HEK293 (cell line): ENCODE measurements at regions not wholly inside any gene's neighbourhood (a gene's known extent, or its start where the extent isn't known, plus 50 kb on each side); places are given as distances from the start of the nearest gene placed in this dataset.

Experiments
- CTCF ChIA-PET: fragments of 350-600 bp; formaldehyde crosslinking; extraction: SDS; loops from one replicate; lab custom pipeline; 2021; ENCODE audit warnings: antibody characterized with exemption; lab: Yijun Ruan, JAX
- POLR2A ChIA-PET: fragments of 300-600 bp; formaldehyde crosslinking; extraction: SDS; loops from one replicate; lab custom pipeline; 2020; ENCODE audit warnings: antibody characterized with exemption, inconsistent platforms; lab: Yijun Ruan, JAX
- H3K27ac ChIP-seq: fragments of 200-500 bp; sonication (Bioruptor generic); 2 replicates; pipeline ENCODE4 v1.5.1; 2014; ENCODE audit warnings: low read depth, low read length, control low read depth, inconsistent platforms; ENCODE audit errors: extremely low read depth
- H3K36me3 ChIP-seq, 2 experiments: fragments of 200-500 bp in 1 of 2; sonication (Bioruptor generic) in 1 of 2; 1 replicate in 1 of 2; 2 replicates in 1 of 2; pipeline ENCODE4 v1.5.1; 2014 to 2017; ENCODE audit warnings: inconsistent platforms in 2 of 2, low read length in 2 of 2; ENCODE audit not compliant: control insufficient read depth in 2 of 2, insufficient read depth in 1 of 2
- H3K4me1 ChIP-seq: fragments of 200-500 bp; sonication (Bioruptor generic); 2 replicates; pipeline ENCODE4 v1.5.1; 2014; ENCODE audit warnings: mild to moderate bottlenecking, low read length, inconsistent platforms; ENCODE audit not compliant: control insufficient read depth, insufficient read depth
- H3K4me3 ChIP-seq: 2 replicates; pipeline ENCODE4 v1.5.1; 2011; ENCODE audit warnings: low read depth, mild to moderate bottlenecking, control low read depth, low read length, moderate library complexity
- H3K9me3 ChIP-seq: fragments of 200-500 bp; sonication (Bioruptor generic); 2 replicates; pipeline ENCODE4 v1.5.1; 2014; ENCODE audit warnings: low read depth, low read length, inconsistent platforms; ENCODE audit not compliant: control insufficient read depth, insufficient read depth
- BCL11A ChIP-seq: fragments of 450-650 bp; formaldehyde crosslinking; IDR thresholded peaks from 2 replicates; pipeline ENCODE4 v1.5.1; 2016; ENCODE audit warnings: low read depth, missing biosample characterization, missing genetic modification characterization
- HOXA7 ChIP-seq: sonication (generic); formaldehyde crosslinking; IDR thresholded peaks from 2 replicates; pipeline ENCODE4 v1.8.1; 2022; ENCODE audit warnings: missing genetic modification reagents, borderline replicate concordance
- KLF1 ChIP-seq: fragments of 450-650 bp; formaldehyde crosslinking; IDR thresholded peaks from 2 replicates; pipeline ENCODE4 v1.5.1; 2016; ENCODE audit warnings: missing biosample characterization, missing genetic modification characterization
- ZFHX2 ChIP-seq: fragments of 450-650 bp; formaldehyde crosslinking; conservative IDR thresholded peaks from 2 replicates; pipeline ENCODE4 v1.5.1; 2016; ENCODE audit warnings: missing biosample characterization, missing genetic modification characterization
- ZNF112 ChIP-seq: fragments of 450-650 bp; formaldehyde crosslinking; IDR thresholded peaks from 2 replicates; pipeline ENCODE4 v1.5.0; 2017; ENCODE audit warnings: missing biosample characterization, missing genetic modification characterization
- ZNF416 ChIP-seq: fragments of 450-650 bp; formaldehyde crosslinking; IDR thresholded peaks from 2 replicates; pipeline ENCODE4 v1.5.1; 2016; ENCODE audit warnings: missing biosample characterization, missing genetic modification characterization
- ZNF423 ChIP-seq: fragments of 450-650 bp; formaldehyde crosslinking; IDR thresholded peaks from 2 replicates; pipeline ENCODE4 v1.5.1; 2016; ENCODE audit warnings: missing biosample characterization, missing genetic modification characterization
- ZNF596 ChIP-seq: fragments of 450-650 bp; IDR thresholded peaks from 2 replicates; pipeline ENCODE4 v1.5.0; 2018; ENCODE audit warnings: missing biosample characterization, mild to moderate bottlenecking, missing genetic modification characterization, moderate library complexity
- ZNF621 ChIP-seq: fragments of 450-650 bp; formaldehyde crosslinking; IDR thresholded peaks from 2 replicates; pipeline ENCODE4 v1.5.1; 2017; ENCODE audit warnings: missing biosample characterization, missing genetic modification characterization
- ZNF624 ChIP-seq: fragments of 450-650 bp; formaldehyde crosslinking; IDR thresholded peaks from 2 replicates; pipeline ENCODE4 v1.5.1; 2017; ENCODE audit warnings: missing biosample characterization, missing genetic modification characterization
- ZNF670 ChIP-seq: fragments of 450-650 bp; formaldehyde crosslinking; IDR thresholded peaks from 2 replicates; pipeline ENCODE4 v1.5.1; 2016; ENCODE audit warnings: missing biosample characterization, missing genetic modification characterization, low read depth
- ZNF768 ChIP-seq: fragments of 450-650 bp; formaldehyde crosslinking; IDR thresholded peaks from 2 replicates; pipeline ENCODE4 v1.5.1; 2018; ENCODE audit warnings: missing biosample characterization, mild to moderate bottlenecking, missing genetic modification characterization
- ZNF837 ChIP-seq: fragments of 450-650 bp; formaldehyde crosslinking; IDR thresholded peaks from 2 replicates; pipeline ENCODE4 v1.5.1; 2016; ENCODE audit warnings: missing biosample characterization, missing genetic modification characterization
- TF ChIP-seq, protein P1 (sequence below): fragments of 450-650 bp; formaldehyde crosslinking; IDR thresholded peaks from 2 replicates; pipeline ENCODE4 v1.5.1; 2016; ENCODE audit warnings: missing biosample characterization, missing genetic modification characterization
- TF ChIP-seq, protein P2 (sequence below): fragments of 450-650 bp; formaldehyde crosslinking; IDR thresholded peaks from 2 replicates; pipeline ENCODE4 v1.5.1; 2016; ENCODE audit warnings: missing biosample characterization, missing genetic modification characterization

DNA sequence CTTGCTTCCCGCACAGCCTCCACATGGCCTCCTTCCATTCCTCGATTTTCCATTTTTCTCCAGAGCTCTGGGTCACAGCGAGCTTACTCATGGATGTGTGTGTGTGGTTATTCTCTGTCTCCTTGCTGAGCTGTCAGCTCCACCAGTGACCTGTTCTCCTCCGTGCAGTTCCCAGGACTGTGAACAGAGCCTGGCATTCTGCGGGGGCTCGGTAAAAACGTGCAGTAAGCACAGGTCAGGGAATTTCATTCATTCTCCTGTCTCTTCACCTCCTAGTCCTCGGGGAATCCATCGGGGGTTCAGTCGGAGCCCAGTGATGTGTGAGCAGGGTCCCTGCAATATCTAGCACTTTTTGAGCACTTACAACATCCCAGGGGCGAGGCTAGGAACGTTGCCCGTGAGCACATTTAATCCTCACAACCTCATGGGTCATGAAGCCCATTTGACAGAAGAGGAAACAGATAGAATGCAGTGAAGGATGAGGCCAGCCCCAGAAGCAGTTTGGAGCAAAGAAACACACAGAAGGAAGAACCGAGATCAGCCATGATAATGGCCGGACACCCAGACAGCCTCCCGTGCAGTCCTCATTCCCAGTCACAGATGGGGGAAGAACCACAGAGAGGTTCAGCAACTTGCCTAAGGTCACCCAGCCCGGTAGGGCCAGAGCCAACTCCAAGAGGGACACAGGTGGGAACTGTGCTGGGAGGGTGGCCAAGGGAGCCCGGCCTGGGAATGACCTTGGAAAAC lies 183.2 kb upstream of the GSE1 start:
- Histone ChIP-seq H3K36me3 (no peaks in the 10 kb centered on the region), H3K27ac (no peak overlapping the region), H3K9me3 (no peaks in the 10 kb centered on the region), H3K4me1 (no peaks in the 10 kb centered on the region), H3K4me3 (no peak overlapping the region)
- POLR2A ChIA-PET: no interaction called here
- no peak for TF ChIP-seq BCL11A (tag by site-specific recombination)
- peak; percentile 62; the same call in 1 of the 2 replicates for TF ChIP-seq ZNF768 (tag by site-specific recombination)
- TF ChIP-seq, all 188 proteins: peak for 1
- CTCF ChIA-PET: interaction anchor here (0.7 to 2.0 kb wide), 4 partner anchors 8 to 187 kb away, joined by 3 to 4 read pairs (median 4); no protein-coding TSS in a partner anchor

DNA sequence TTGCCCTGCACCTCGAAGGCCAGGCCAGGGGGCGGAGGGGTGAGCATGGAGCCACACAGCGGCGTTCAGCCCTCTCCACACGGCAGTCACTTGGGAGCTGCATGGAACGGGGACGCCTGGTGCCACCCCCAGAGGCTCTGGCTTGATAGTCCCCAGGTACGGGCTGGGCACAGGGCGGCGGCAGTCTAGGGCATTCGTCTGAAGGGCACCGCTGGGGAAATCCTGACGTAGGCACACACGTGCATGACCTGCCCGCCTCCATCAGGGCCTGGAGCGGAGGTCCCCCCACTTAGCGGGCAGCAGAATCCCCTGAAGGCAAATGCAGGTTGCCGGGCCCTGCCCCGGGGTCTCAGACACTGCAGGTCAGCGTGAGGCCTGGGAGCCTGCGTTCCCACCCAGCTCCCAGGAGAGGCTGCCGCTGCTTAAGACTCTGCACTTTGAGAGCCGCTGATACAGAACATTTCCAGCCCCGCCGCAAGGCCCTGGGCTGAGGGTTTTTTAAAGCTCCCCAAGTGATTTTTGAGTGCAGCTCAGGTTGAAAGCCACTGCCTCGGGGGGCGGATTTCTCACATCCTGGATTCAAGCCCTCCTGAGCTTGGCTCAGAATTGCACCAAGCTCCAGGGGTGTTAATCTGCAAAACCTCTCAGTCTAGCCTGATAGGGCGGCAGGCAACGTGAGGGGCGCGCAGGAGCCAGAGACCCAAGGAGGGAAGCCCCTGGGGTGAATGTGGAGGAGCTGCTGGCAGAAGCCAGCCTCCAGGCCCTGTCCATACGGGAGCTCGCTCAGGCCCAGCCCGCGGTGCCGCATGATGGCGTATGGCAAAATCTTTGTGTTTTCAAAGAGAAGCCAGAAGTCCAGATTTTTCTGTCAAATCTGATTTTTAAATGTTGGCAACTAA lies 182.3 kb upstream of the GSE1 start:
- Histone ChIP-seq H3K4me1 (no peaks in the 10 kb centered on the region), H3K4me3 (no peak overlapping the region), H3K36me3 (no peaks in the 10 kb centered on the region), H3K9me3 (no peaks in the 10 kb centered on the region), H3K27ac (no peak overlapping the region)
- TF ChIP-seq KLF1 (tag by site-specific recombination): no peak
- TF ChIP-seq, protein P1, sequence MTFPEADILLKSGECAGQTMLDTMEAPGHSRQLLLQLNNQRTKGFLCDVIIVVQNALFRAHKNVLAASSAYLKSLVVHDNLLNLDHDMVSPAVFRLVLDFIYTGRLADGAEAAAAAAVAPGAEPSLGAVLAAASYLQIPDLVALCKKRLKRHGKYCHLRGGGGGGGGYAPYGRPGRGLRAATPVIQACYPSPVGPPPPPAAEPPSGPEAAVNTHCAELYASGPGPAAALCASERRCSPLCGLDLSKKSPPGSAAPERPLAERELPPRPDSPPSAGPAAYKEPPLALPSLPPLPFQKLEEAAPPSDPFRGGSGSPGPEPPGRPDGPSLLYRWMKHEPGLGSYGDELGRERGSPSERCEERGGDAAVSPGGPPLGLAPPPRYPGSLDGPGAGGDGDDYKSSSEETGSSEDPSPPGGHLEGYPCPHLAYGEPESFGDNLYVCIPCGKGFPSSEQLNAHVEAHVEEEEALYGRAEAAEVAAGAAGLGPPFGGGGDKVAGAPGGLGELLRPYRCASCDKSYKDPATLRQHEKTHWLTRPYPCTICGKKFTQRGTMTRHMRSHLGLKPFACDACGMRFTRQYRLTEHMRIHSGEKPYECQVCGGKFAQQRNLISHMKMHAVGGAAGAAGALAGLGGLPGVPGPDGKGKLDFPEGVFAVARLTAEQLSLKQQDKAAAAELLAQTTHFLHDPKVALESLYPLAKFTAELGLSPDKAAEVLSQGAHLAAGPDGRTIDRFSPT (tag by site-specific recombination): no peak
- no peak for TF ChIP-seq ZNF624
- TF ChIP-seq, protein P2, sequence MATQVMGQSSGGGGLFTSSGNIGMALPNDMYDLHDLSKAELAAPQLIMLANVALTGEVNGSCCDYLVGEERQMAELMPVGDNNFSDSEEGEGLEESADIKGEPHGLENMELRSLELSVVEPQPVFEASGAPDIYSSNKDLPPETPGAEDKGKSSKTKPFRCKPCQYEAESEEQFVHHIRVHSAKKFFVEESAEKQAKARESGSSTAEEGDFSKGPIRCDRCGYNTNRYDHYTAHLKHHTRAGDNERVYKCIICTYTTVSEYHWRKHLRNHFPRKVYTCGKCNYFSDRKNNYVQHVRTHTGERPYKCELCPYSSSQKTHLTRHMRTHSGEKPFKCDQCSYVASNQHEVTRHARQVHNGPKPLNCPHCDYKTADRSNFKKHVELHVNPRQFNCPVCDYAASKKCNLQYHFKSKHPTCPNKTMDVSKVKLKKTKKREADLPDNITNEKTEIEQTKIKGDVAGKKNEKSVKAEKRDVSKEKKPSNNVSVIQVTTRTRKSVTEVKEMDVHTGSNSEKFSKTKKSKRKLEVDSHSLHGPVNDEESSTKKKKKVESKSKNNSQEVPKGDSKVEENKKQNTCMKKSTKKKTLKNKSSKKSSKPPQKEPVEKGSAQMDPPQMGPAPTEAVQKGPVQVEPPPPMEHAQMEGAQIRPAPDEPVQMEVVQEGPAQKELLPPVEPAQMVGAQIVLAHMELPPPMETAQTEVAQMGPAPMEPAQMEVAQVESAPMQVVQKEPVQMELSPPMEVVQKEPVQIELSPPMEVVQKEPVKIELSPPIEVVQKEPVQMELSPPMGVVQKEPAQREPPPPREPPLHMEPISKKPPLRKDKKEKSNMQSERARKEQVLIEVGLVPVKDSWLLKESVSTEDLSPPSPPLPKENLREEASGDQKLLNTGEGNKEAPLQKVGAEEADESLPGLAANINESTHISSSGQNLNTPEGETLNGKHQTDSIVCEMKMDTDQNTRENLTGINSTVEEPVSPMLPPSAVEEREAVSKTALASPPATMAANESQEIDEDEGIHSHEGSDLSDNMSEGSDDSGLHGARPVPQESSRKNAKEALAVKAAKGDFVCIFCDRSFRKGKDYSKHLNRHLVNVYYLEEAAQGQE (tag by site-specific recombination): no peak
- TF ChIP-seq HOXA7 (CRISPR knock-in tag): no peak
- TF ChIP-seq ZNF670: no peak
- no peak for TF ChIP-seq ZNF416 (tag by site-specific recombination)
- no peak for TF ChIP-seq ZNF596 (tag by site-specific recombination)
- no peak for TF ChIP-seq ZNF112 (tag by site-specific recombination)
- CTCF ChIA-PET: interaction anchor here (0.7 to 2.2 kb wide), 5 partner anchors 11 to 1373 kb away, joined by 3 to 8 read pairs (median 3); no protein-coding TSS in a partner anchor
- POLR2A ChIA-PET: no interaction called here

DNA sequence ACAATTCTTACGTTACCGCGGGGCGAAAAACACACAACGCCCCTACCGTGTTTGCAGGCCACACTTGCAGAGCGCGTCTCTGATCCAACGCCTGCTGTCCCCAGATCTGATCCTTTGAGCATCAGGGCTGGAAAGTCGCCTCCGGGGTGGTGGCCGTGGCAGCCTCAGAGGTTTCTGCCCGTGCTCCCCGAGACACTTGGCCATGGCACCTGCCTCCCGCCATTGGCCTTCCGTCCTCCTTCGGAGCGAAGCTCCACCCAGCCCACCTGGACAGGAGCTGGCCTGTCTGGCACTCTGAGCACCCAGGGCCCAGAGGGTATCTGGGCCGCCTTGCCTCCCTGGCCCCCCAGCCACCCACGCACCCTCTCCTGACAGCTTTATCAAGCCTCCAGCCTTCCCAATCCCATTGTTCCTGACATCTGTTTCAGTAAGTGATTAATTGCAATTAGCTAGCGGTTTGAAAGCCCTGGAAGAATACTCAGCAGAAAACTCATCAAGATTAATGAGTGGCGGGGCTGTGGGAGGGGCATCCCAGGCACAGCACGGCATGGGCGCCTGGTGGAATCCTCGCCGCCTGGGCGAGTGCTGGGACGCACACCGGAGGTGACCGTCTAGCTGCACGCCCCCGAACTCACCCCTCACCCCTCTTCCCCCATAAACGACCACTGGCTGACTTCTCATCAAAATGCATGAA lies 181.5 kb upstream of the GSE1 start:
- ChIA-PET POLR2A (no interaction called here), CTCF (interaction anchor here (1.2 to 2.2 kb wide), 3 partner anchors 12 to 178 kb away, joined by 3 to 8 read pairs (median 4); no protein-coding TSS in a partner anchor)
- Histone ChIP-seq H3K4me1 (no peaks in the 10 kb centered on the region), H3K27ac (no peak overlapping the region), H3K4me3 (no peak overlapping the region), H3K9me3 (no peaks in the 10 kb centered on the region), H3K36me3 (no peaks in the 10 kb centered on the region)
- TF ChIP-seq ZNF621 (tag by site-specific recombination): no peak
- no peak for TF ChIP-seq ZNF837
- TF ChIP-seq ZFHX2 (tag by site-specific recombination): 0 out of 2 replicates have a peak, but pooled peaks have one; percentile 22
- no peak for TF ChIP-seq ZNF624
- no peak for TF ChIP-seq ZNF423 (tag by site-specific recombination)
